SK-N-SH treated with all-trans-retinoic acid at 6 μM for 48 hours (cell line): ENCODE measurements at regions not wholly inside any gene's neighbourhood (a gene's known extent, or its start where the extent isn't known, plus 50 kb on each side); places are given as distances from the start of the nearest gene placed in this dataset.
"Not testable (repeated sequence)": the region's sequence is repeated elsewhere in the genome, so short reads cannot be mapped to it uniquely, and the experiment has no call there.

Experiments used
- ATAC-seq: fragments of 200-7000 bp; cut with Tn5 transposase; 3 replicates; pipeline ENCODE4 v1.9.1; 2020; ENCODE audit warnings: mild to moderate bottlenecking, moderate library complexity
- ARNTL ChIP-seq: fragments of 450-650 bp; formaldehyde crosslinking; IDR thresholded peaks from 2 replicates; pipeline ENCODE4 v1.5.0; 2020; ENCODE audit warnings: low read depth, mild to moderate bottlenecking, moderate library complexity, borderline replicate concordance
- CREB5 ChIP-seq: fragments of 250-450 bp; sonication (Bioruptor Pico); IDR thresholded peaks from 2 replicates; pipeline ENCODE4 v1.5.1; 2020; ENCODE audit warnings: low read depth, mild to moderate bottlenecking, moderate library complexity
- ESRRG ChIP-seq: fragments of 250-450 bp; sonication (Bioruptor Pico); IDR thresholded peaks from 2 replicates; pipeline ENCODE4 v1.6.1; 2021; ENCODE audit warnings: mild to moderate bottlenecking
- GLIS3 ChIP-seq: fragments of 250-450 bp; sonication (Bioruptor Pico); IDR thresholded peaks from 2 replicates; pipeline ENCODE4 v1.5.0; 2020; ENCODE audit warnings: mild to moderate bottlenecking, moderate library complexity
- ISL1 ChIP-seq: fragments of 250-450 bp; sonication (Bioruptor Pico); IDR thresholded peaks from 2 replicates; pipeline ENCODE4 v2.1.2; 2022; ENCODE audit warnings: mild to moderate bottlenecking, moderate library complexity
- OSR1 ChIP-seq: fragments of 250-450 bp; sonication (Bioruptor Pico); IDR thresholded peaks from 2 replicates; pipeline ENCODE4 v1.8.0; 2022; ENCODE audit warnings: moderate library complexity, mild to moderate bottlenecking, inconsistent platforms
- PPARA ChIP-seq: fragments of 250-450 bp; sonication (Bioruptor Pico); IDR thresholded peaks from 2 replicates; pipeline ENCODE4 v1.5.0; 2020; ENCODE audit warnings: mild to moderate bottlenecking, borderline replicate concordance
- RARB ChIP-seq: fragments of 250-450 bp; sonication (Bioruptor Pico); IDR thresholded peaks from 2 replicates; pipeline ENCODE4 v1.8.0; 2021; ENCODE audit warnings: mild to moderate bottlenecking, moderate library complexity
- SNAI2 ChIP-seq: fragments of 250-450 bp; sonication (Bioruptor Pico); IDR thresholded peaks from 2 replicates; pipeline ENCODE4 v1.5.0; 2020; ENCODE audit warnings: mild to moderate bottlenecking, moderate library complexity
- TCF4 ChIP-seq: fragments of 250-450 bp; sonication (Bioruptor Pico); IDR thresholded peaks from 2 replicates; pipeline ENCODE4 v1.8.0; 2021; ENCODE audit warnings: mild to moderate bottlenecking, moderate library complexity, borderline replicate concordance
- TOX ChIP-seq: fragments of 250-450 bp; sonication (Bioruptor Pico); IDR thresholded peaks from 2 replicates; pipeline ENCODE4 v1.8.0; 2021; ENCODE audit warnings: mild to moderate bottlenecking, moderate library complexity, borderline replicate concordance
- ZC3H10 ChIP-seq: fragments of 250-450 bp; sonication (Bioruptor Pico); IDR thresholded peaks from 2 replicates; pipeline ENCODE4 v1.5.1; 2021; ENCODE audit warnings: mild to moderate bottlenecking, moderate library complexity
- ZFP3 ChIP-seq: fragments of 250-450 bp; sonication (Bioruptor Pico); IDR thresholded peaks from 2 replicates; pipeline ENCODE4 v1.5.0; 2020; ENCODE audit warnings: mild to moderate bottlenecking, moderate library complexity
- ZFP30 ChIP-seq: fragments of 450-650 bp; formaldehyde crosslinking; IDR thresholded peaks from 2 replicates; pipeline ENCODE4 v1.5.0; 2022; ENCODE audit warnings: mild to moderate bottlenecking, moderate library complexity
- ZNF565 ChIP-seq: fragments of 450-650 bp; formaldehyde crosslinking; conservative IDR thresholded peaks from 2 replicates; pipeline ENCODE4 v1.5.0; 2020; ENCODE audit warnings: low read depth, mild to moderate bottlenecking, moderate library complexity
- ZNF70 ChIP-seq: fragments of 450-650 bp; formaldehyde crosslinking; IDR thresholded peaks from 2 replicates; pipeline ENCODE4 v1.5.0; 2020; ENCODE audit warnings: mild to moderate bottlenecking, moderate library complexity
- ZNF8 ChIP-seq: fragments of 450-650 bp; formaldehyde crosslinking; IDR thresholded peaks from 2 replicates; pipeline ENCODE4 v1.5.0; 2020; ENCODE audit warnings: mild to moderate bottlenecking, moderate library complexity
- TF ChIP-seq, protein P1 (sequence below): fragments of 250-450 bp; sonication (Bioruptor Pico); IDR thresholded peaks from 2 replicates; pipeline ENCODE4 v1.5.0; 2020; ENCODE audit warnings: mild to moderate bottlenecking, moderate library complexity
- TF ChIP-seq, protein P2 (sequence below): fragments of 250-450 bp; sonication (Bioruptor Pico); IDR thresholded peaks from 2 replicates; pipeline ENCODE4 v1.8.0; 2021; ENCODE audit warnings: low read depth, mild to moderate bottlenecking, moderate library complexity, borderline replicate concordance
- TF ChIP-seq, protein P3 (sequence below): fragments of 250-450 bp; sonication (Bioruptor Pico); IDR thresholded peaks from 2 replicates; pipeline ENCODE4 v1.8.0; 2020; ENCODE audit warnings: mild to moderate bottlenecking, moderate library complexity, borderline replicate concordance

- no peak for ATAC-seq
- TF ChIP-seq ZFP30 (CRISPR knock-in tag) (no peak), RARB (CRISPR knock-in tag) (no peak), ISL1 (CRISPR knock-in tag) (no peak), ZC3H10 (CRISPR knock-in tag) (no peak), OSR1 (CRISPR knock-in tag) (no peak), TCF4 (CRISPR knock-in tag) (no peak), ZNF70 (CRISPR knock-in tag) (no peak)
- TF ChIP-seq, protein P1, sequence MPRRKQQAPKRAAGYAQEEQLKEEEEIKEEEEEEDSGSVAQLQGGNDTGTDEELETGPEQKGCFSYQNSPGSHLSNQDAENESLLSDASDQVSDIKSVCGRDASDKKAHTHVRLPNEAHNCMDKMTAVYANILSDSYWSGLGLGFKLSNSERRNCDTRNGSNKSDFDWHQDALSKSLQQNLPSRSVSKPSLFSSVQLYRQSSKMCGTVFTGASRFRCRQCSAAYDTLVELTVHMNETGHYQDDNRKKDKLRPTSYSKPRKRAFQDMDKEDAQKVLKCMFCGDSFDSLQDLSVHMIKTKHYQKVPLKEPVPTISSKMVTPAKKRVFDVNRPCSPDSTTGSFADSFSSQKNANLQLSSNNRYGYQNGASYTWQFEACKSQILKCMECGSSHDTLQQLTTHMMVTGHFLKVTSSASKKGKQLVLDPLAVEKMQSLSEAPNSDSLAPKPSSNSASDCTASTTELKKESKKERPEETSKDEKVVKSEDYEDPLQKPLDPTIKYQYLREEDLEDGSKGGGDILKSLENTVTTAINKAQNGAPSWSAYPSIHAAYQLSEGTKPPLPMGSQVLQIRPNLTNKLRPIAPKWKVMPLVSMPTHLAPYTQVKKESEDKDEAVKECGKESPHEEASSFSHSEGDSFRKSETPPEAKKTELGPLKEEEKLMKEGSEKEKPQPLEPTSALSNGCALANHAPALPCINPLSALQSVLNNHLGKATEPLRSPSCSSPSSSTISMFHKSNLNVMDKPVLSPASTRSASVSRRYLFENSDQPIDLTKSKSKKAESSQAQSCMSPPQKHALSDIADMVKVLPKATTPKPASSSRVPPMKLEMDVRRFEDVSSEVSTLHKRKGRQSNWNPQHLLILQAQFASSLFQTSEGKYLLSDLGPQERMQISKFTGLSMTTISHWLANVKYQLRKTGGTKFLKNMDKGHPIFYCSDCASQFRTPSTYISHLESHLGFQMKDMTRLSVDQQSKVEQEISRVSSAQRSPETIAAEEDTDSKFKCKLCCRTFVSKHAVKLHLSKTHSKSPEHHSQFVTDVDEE (CRISPR knock-in tag) = no peak
- TF ChIP-seq, protein P2, sequence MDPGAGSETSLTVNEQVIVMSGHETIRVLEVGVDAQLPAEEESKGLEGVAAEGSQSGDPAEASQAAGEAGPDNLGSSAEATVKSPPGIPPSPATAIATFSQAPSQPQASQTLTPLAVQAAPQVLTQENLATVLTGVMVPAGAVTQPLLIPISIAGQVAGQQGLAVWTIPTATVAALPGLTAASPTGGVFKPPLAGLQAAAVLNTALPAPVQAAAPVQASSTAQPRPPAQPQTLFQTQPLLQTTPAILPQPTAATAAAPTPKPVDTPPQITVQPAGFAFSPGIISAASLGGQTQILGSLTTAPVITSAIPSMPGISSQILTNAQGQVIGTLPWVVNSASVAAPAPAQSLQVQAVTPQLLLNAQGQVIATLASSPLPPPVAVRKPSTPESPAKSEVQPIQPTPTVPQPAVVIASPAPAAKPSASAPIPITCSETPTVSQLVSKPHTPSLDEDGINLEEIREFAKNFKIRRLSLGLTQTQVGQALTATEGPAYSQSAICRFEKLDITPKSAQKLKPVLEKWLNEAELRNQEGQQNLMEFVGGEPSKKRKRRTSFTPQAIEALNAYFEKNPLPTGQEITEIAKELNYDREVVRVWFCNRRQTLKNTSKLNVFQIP = no peak
These were observed 398.3 kb upstream of the ATP10A start for GRCh38 chr15:26261413-26261812.

- TF ChIP-seq ARNTL (CRISPR knock-in tag) = no peak
- no peak for TF ChIP-seq ZNF8
- TF ChIP-seq TCF4 (CRISPR knock-in tag) = no peak
- TF ChIP-seq ISL1 (CRISPR knock-in tag) = no peak
- TF ChIP-seq ZFP30 (CRISPR knock-in tag) = no peak
- TF ChIP-seq, protein P1 (CRISPR knock-in tag) = no peak
- TF ChIP-seq PPARA (CRISPR knock-in tag) = no peak
- TF ChIP-seq CREB5 = no peak
- no peak for TF ChIP-seq SNAI2
- ATAC-seq = no peak
These were observed 397.5 kb upstream of the ATP10A start for GRCh38 chr15:26260517-26261133.

DNA sequence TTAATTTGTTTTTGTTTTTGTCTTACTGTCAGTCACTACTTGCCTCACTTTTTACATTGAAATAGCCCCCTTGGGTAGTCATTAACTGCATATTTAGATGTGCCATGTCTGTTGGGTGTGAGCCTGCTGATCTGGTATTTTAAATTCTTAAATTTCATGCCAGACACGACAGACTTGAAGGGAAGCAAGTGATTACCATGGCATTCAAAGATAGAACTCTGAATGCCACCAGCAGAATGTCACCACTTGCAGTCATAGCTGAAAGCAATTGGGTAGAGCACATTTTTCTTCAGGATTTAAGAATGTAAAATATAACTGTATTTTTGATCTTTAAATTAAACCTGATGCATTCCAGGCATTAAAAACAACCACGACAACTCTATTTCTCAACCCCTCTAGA lies 396.5 kb upstream of the ATP10A start:
- no peak for ATAC-seq
- no peak for TF ChIP-seq GLIS3 (CRISPR knock-in tag)
- no peak for TF ChIP-seq ZNF565
- TF ChIP-seq TCF4 (CRISPR knock-in tag) = no peak
- no peak for TF ChIP-seq ZC3H10 (CRISPR knock-in tag)
- no peak for TF ChIP-seq OSR1 (CRISPR knock-in tag)
- TF ChIP-seq, protein P3, sequence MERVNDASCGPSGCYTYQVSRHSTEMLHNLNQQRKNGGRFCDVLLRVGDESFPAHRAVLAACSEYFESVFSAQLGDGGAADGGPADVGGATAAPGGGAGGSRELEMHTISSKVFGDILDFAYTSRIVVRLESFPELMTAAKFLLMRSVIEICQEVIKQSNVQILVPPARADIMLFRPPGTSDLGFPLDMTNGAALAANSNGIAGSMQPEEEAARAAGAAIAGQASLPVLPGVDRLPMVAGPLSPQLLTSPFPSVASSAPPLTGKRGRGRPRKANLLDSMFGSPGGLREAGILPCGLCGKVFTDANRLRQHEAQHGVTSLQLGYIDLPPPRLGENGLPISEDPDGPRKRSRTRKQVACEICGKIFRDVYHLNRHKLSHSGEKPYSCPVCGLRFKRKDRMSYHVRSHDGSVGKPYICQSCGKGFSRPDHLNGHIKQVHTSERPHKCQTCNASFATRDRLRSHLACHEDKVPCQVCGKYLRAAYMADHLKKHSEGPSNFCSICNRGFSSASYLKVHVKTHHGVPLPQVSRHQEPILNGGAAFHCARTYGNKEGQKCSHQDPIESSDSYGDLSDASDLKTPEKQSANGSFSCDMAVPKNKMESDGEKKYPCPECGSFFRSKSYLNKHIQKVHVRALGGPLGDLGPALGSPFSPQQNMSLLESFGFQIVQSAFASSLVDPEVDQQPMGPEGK (CRISPR knock-in tag) = no peak
- no peak for TF ChIP-seq ZFP3 (CRISPR knock-in tag)
- TF ChIP-seq ZNF8 = no peak
- no peak for TF ChIP-seq RARB (CRISPR knock-in tag)
- no peak for TF ChIP-seq CREB5
- TF ChIP-seq ESRRG (CRISPR knock-in tag) = no peak
- TF ChIP-seq ISL1 (CRISPR knock-in tag) = no peak
- no peak for TF ChIP-seq ZNF70 (CRISPR knock-in tag)
- no peak for TF ChIP-seq TOX (CRISPR knock-in tag)
- no peak for TF ChIP-seq PPARA (CRISPR knock-in tag)

DNA sequence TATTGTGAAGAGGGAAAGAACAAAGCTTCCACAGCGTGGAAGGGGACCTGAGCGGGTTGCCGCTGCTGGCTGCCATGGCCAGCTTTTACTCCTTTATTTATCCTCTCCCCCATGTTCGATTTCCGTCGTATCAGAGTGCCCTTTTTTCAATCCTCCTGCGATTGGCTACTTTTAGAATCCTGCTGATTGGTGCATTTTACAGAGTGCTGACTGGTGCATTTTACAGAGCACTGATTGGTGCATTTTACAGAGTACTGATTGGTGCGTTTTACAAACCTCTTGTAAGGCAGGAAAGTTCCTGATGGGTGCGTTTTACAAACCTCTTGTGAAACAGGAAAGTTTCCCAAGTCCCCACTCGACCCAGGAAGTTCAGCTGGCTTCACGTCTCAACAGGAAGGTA lies 381.7 kb upstream of the ATP10A start:
- not testable (repeated sequence) for ATAC-seq
